ENCODE measurements at regions not wholly inside any gene's neighbourhood (a gene's known extent, or its start where the extent isn't known, plus 50 kb on each side); places are given as distances from the start of the nearest gene placed in this dataset.
"Not testable (repeated sequence)": the region's sequence is repeated elsewhere in the genome, so short reads cannot be mapped to it uniquely, and the experiment has no call there.

DNA sequence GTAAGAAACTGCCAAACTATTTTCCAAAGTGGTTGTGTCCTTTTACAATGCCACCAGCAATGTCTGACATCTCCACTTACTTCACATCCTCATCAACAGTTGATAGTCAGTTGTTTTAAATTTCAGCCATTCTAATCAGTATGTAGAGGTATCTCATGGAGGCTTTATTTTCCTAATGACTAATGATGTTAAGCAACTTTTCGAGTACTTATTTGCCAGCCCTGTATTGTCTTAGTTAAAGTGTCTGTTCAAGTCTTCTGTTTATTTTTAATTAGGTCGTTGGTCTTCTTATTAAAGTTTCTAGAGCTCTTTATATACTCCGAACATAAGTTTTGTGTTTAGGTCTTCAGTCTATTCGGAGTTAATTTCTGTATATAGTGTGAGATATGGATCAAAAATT is 54.9 kb upstream of the NBPF12 start:
- not testable (repeated sequence) for DNase-seq

- DNase-seq, result not testable (repeated sequence)
These were observed 57.0 kb upstream of the NBPF12 start for GRCh38 chr1:146881096-146881495.

GRCh38 chr1:146863799-146864319 is 74.3 kb upstream of the NBPF12 start:
- DNase-seq, result peak; percentile 1

DNA sequence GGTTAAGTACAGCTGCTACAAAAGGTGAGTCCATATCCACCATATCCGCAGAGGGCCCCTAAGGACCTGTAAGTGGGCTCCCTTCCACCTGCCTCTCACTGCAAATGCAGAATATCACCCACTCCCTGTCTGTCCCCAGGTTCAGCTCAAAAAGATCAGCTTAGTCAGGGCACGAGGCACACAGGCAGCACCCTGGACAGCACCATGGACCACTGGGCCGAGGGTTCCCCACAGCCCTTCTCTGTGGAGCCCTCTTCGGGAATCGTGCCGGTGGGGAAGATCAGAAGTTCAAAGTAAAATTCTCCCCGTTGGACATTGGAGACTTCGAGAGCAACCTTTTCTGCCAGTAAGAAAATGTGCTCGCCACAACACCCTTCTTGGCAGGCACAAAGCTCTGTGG is 85.0 kb upstream of the NBPF12 start:
- not testable (repeated sequence) for DNase-seq

- not testable (repeated sequence) for DNase-seq
These were observed 87.7 kb upstream of the NBPF12 start for GRCh38 chr1:146850352-146850889.

GRCh38 chr1:146838725-146839124 is 99.4 kb upstream of the NBPF12 start:
- DNase-seq, result not testable (repeated sequence)

- not testable (repeated sequence) for DNase-seq
These were observed 111.2 kb upstream of the NBPF12 start for GRCh38 chr1:146826957-146827356.

- not testable (repeated sequence) for DNase-seq
These were observed 143.9 kb upstream of the NBPF12 start for GRCh38 chr1:146794236-146794635.

- DNase-seq, result not testable (repeated sequence)
These were observed 145.4 kb upstream of the NBPF12 start for GRCh38 chr1:146792725-146793124.

DNA sequence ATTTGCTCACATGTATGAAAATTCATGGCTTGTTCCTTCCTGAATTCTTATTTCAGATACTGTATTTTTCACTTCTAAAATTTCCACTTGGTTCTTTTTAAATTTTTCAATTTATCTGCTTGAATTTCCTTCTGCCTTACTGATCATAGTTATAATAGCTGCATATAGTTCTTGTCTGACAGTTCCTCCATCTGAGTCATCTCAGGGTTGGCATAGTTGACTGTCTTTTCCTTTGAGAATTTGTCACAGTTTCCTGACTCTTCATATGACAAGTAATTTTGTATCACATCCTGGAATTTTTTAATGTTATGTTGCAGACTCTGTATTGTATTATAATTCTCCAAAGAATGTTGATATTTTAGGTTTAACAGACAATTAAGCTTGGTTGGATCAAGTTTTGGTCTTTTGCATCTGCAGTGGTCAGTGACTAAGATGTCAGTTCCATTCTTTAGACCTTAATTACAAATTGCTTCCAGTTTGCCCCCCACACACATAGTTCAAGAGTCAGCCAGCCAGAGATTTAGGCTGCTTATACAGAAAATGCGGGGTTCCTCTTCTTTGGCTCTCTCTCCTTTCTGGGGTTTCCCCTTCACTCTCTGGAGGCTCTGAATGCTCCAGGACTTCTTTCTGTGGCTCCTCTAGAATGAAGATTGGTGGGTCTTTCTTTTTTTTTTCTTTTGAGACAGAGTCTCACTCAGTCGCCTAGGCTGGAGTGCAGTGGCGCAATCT is 153.7 kb upstream of the NBPF12 start:
- DNase-seq, result not testable (repeated sequence)

- not testable (repeated sequence) for DNase-seq
These were observed 156.9 kb upstream of the NBPF12 start for GRCh38 chr1:146781235-146781634.

GRCh38 chr1:146777826-146778602 is 160.1 kb upstream of the NBPF12 start:
- peak; percentile 34 for DNase-seq

DNA sequence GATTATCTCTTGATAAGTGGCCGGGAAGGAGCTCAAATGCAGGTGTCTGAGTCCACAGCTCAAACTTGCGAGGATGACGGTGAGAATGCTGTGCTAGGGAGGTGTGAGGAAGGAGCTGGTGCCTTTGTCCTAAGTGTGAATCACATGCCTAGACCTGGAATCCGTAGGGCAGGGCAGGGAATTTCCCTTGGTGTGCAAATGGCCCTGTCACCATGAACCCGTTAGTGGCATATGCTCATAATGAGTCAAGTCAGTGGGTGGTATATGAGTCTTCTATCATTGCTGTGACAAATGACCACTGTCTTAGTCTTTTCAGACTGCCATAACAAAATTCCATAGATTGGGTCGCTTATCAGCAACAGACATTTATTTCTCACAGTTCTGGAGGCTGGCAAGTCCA is 163.1 kb upstream of the NBPF12 start:
- DNase-seq, result not testable (repeated sequence)

GRCh38 chr1:146774271-146774670 is 163.9 kb upstream of the NBPF12 start:
- not testable (repeated sequence) for DNase-seq

- DNase-seq, result not testable (repeated sequence)
These were observed 166.7 kb upstream of the NBPF12 start for GRCh38 chr1:146771409-146771808.

- DNase-seq, result not testable (repeated sequence)
These were observed 167.1 kb upstream of the NBPF12 start for GRCh38 chr1:146770998-146771397.

GRCh38 chr1:146763234-146763633 is 174.9 kb upstream of the NBPF12 start:
- DNase-seq, result not testable (repeated sequence)

DNA sequence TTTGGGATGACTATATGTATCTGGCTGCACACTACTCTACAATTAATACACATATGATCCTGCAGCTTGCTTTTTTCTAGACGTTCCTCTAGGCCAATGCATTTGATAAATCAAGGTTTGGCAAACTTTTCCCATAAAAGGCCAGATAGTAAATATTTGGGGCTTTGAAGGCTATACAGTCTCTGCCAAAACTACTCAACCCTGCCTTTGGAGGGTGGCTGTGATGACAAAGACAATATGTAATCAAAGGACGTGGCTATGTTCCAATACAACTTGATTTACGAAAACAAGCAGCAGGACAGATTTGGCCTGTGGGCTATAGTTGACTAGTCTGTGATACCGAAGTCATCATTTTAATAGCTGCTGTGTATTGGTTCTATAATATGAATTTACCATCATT is 181.3 kb upstream of the NBPF12 start:
- not testable (repeated sequence) for DNase-seq

- DNase-seq, result not testable (repeated sequence)
These were observed 189.4 kb upstream of the NBPF12 start for GRCh38 chr1:146748686-146749085.

DNA sequence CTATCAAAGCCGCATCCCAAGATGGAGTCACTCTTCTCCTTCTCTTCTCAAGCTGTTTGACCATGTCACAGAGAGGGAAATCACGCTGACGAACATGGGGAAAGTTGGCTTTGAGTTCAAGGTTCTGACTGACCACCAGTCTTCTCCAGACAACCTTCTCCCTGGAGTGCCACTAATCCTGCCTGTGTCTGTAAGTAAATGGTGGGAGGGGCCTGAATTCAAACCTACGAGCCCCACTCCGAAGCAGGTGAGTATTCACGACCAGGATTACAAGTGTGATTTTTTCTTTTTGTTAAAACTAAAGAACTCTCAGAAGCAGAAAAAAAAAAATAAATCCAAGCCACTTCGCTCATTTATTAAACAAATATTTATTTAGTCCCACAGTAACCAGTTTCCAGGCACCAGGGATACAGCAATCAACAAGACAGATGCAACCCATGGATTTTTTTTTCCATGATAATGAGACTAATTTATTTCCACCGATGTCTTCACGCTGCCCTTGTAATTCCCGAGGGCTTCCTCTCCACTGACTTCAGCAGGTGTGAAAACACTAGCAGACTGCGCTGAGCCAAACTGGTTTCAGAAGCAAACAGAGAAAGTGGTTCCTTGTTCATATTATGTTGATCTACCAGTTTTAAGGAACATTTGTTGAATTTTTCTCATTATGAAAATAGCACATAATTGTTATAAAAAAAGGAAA is 206.0 kb upstream of the NBPF12 start:
- not testable (repeated sequence) for DNase-seq

- not testable (repeated sequence) for DNase-seq
These were observed 208.3 kb upstream of the NBPF12 start for GRCh38 chr1:146729642-146730344.

DNA sequence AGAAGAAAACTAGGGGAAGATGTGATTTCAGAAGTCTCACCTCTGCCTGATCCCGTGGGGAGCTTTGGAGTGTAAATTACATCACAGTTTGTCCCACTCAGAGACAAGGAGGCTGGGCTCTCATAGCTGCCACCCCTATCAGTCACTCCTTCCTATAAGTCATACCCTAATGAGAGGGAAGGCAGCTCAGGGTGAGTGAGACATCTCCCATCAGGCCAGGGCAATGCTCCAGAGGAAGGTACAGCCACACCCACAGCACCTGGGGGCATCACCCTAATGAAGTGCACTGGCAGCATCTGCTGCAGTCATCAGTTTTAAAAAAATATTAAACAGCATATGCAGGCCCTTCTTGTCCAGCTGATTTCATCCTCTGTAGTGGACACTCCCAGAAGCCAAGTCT is 223.1 kb upstream of the NBPF12 start:
- not testable (repeated sequence) for DNase-seq
